IPS DF 6.9 (cell line): ENCODE measurements at regions not wholly inside any gene's neighbourhood (a gene's known extent, or its start where the extent isn't known, plus 50 kb on each side); places are given as distances from the start of the nearest gene placed in this dataset.

Experiments
- DNase-seq: peaks from one replicate; pipeline ENCODE4 v3.0.0-alpha.2; 2013; ENCODE audit warnings: low read depth, low spot score
- H3K27ac ChIP-seq: one replicate; pipeline ENCODE4 v1.5.1; 2013; ENCODE audit warnings: low read length, control low read depth
- H3K27me3 ChIP-seq: 2 replicates; pipeline ENCODE4 v1.6.1; 2013; ENCODE audit warnings: mild to moderate bottlenecking, low read length; ENCODE audit not compliant: control insufficient read depth, insufficient read depth
- H3K36me3 ChIP-seq: 2 replicates; pipeline ENCODE4 v1.6.1; 2013; ENCODE audit warnings: low read length; ENCODE audit not compliant: control insufficient read depth, insufficient read depth
- H3K4me1 ChIP-seq: 2 replicates; pipeline ENCODE4 v1.6.1; 2013; ENCODE audit warnings: low read length; ENCODE audit not compliant: control insufficient read depth, insufficient read depth
- H3K4me3 ChIP-seq: 2 replicates; pipeline ENCODE4 v1.5.1; 2013; ENCODE audit warnings: mild to moderate bottlenecking, low read length
- H3K9me3 ChIP-seq: 2 replicates; pipeline ENCODE4 v1.6.1; 2013; ENCODE audit warnings: low read length, inconsistent platforms; ENCODE audit not compliant: control insufficient read depth, insufficient read depth
- WGBS: extraction: QIAGEN DNeasy Blood & Tissue Kit; methylation state at CpG from one replicate; pipeline ENCODE4 v1.1.7; 2013; ENCODE audit warnings: mixed read lengths, missing lambda C conversion rate; ENCODE audit not compliant: insufficient read length, insufficient coverage; 5-methylcytosine and 5-hydroxymethylcytosine counted together

GRCh38 chr3:67093305-67093704, 95.2 kb downstream of the KBTBD8 start:
- no peaks in the 10 kb centered on the region for H3K4me1 ChIP-seq
- no CpG with 5 or more reads among the region's 1 CpG for WGBS
- no peaks in the 10 kb centered on the region for H3K9me3 ChIP-seq
- H3K27ac ChIP-seq = no peak overlapping the region
- no peaks in the 10 kb centered on the region for H3K36me3 ChIP-seq
- H3K4me3 ChIP-seq = no peak overlapping the region
- DNase-seq = no peak
- no peaks in the 10 kb centered on the region for H3K27me3 ChIP-seq

DNA sequence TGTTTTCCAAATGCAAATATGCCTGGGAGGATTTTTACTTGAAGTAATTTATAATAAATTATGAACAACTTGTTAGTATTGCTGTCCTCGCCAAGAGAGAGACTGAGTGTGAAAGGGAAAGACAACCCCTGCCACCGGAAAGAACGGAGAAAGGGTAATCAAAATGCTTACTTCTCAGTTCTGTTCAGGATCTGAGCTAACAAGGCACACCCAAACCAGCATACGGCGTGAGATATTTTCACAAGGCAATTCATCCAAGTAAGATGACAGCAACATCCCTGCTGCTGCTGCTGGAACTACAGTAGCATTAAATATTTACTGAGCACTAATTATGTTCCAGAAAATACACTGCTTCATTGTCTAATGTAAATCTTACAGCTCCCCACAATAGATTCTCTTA, 96.1 kb downstream of the KBTBD8 start:
- no peaks in the 10 kb centered on the region for H3K4me1 ChIP-seq
- H3K9me3 ChIP-seq = no peaks in the 10 kb centered on the region
- H3K36me3 ChIP-seq = no peaks in the 10 kb centered on the region
- no CpG with 5 or more reads among the region's 5 CpGs for WGBS
- no peak for DNase-seq
- no peak overlapping the region for H3K27ac ChIP-seq
- H3K27me3 ChIP-seq = no peaks in the 10 kb centered on the region
- no peak overlapping the region for H3K4me3 ChIP-seq

- no peaks in the 10 kb centered on the region for H3K36me3 ChIP-seq
- no peaks in the 10 kb centered on the region for H3K9me3 ChIP-seq
- no peaks in the 10 kb centered on the region for H3K27me3 ChIP-seq
- no CpG with 5 or more reads among the region's 1 CpG for WGBS
- no peak overlapping the region for H3K27ac ChIP-seq
- no peak for DNase-seq
- no peak overlapping the region for H3K4me3 ChIP-seq
- H3K4me1 ChIP-seq = no peaks in the 10 kb centered on the region
Measured at GRCh38 chr3:67094774-67095173, 96.7 kb downstream of the KBTBD8 start.

- Histone ChIP-seq H3K4me3 (no peak overlapping the region), H3K36me3 (no peaks in the 10 kb centered on the region), H3K27ac (no peak overlapping the region), H3K4me1 (no peaks in the 10 kb centered on the region), H3K9me3 (no peaks in the 10 kb centered on the region; the same call in 1 of the 2 replicates), H3K27me3 (no peaks in the 10 kb centered on the region)
- DNase-seq = no peak
Measured at GRCh38 chr3:67104388-67104787, 106.3 kb downstream of the KBTBD8 start.

GRCh38 chr3:67106874-67107273, 108.8 kb downstream of the KBTBD8 start:
- no peaks in the 10 kb centered on the region for H3K36me3 ChIP-seq

DNA sequence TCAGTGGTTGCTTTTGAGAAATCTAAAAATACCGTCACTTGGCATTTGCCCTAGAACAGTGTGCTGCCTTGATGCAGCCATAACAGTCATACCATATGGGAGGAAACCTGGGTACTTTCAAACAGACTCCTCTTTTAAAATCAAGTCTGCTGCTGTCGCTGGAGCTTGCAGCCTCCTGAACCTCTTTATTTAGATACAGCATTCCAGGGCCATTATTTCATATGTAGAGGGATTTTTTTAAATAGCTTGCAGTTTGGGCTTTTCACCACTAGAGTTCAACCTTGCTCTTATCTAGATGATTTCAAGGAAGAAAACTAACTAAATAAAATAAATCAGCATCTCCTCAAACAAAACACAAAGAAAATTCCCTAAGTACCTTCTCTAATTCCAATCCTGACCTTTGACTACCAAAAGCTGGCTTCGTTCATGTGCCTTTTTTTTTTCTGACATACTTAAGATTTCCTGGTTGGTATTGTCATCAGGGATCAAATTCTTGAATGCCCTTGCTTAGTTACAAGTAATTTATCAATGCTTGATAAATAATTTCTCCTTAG, 111.6 kb downstream of the KBTBD8 start:
- peak; percentile 22 for DNase-seq
- Histone ChIP-seq H3K9me3 (no peaks in the 10 kb centered on the region), H3K27ac (no peak overlapping the region), H3K27me3 (no peaks in the 10 kb centered on the region), H3K4me3 (no peak overlapping the region), H3K4me1 (no peaks in the 10 kb centered on the region; the same call in 1 of the 2 replicates), H3K36me3 (no peaks in the 10 kb centered on the region)
- no CpG with 5 or more reads among the region's 3 CpGs for WGBS

More at GRCh38 chr3:67106874-67107273, 108.8 kb downstream of the KBTBD8 start:
- Histone ChIP-seq H3K4me3 (no peak overlapping the region), H3K27me3 (no peaks in the 10 kb centered on the region), H3K4me1 (no peaks in the 10 kb centered on the region; the same call in 1 of the 2 replicates), H3K9me3 (no peaks in the 10 kb centered on the region; the same call in 1 of the 2 replicates), H3K27ac (no peak overlapping the region)
- no peak for DNase-seq
- no CpG with 5 or more reads among the region's 3 CpGs for WGBS

GRCh38 chr3:67113802-67114407, 115.8 kb downstream of the KBTBD8 start:
- peak; percentile 79 for DNase-seq
- WGBS = no CpG with 5 or more reads among the region's 6 CpGs
- H3K27ac ChIP-seq = no peak overlapping the region

DNA sequence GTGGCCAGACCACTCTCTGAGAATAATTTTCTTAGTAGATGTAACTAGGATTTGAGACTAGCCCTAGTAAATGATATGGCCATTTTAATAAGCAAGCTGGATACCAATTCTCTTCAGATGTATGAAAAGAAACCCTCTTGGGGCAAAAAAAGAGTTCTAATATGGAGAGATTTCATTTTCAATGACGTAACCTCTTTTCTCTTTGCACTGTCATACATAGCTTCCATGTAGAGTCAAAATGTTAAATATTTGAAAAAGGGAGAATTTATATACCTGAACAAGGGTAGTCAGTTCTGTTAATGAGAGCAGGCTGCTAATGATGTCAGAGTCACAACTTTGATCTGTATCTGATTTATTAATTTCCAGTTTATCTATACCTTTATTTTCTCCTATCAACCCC, 120.0 kb downstream of the KBTBD8 start:
- no CpG with 5 or more reads among the region's 1 CpG for WGBS
- Histone ChIP-seq H3K36me3 (no peaks in the 10 kb centered on the region), H3K27me3 (no peaks in the 10 kb centered on the region), H3K27ac (no peak overlapping the region), H3K9me3 (no peaks in the 10 kb centered on the region), H3K4me3 (no peak overlapping the region), H3K4me1 (no peaks in the 10 kb centered on the region)
- no peak for DNase-seq

More at GRCh38 chr3:67113802-67114407, 115.8 kb downstream of the KBTBD8 start:
- Histone ChIP-seq H3K9me3 (no peaks in the 10 kb centered on the region), H3K36me3 (no peaks in the 10 kb centered on the region), H3K4me3 (no peak overlapping the region), H3K27me3 (no peaks in the 10 kb centered on the region), H3K4me1 (no peaks in the 10 kb centered on the region; the same call in 1 of the 2 replicates)

GRCh38 chr3:67118635-67119034, 120.5 kb downstream of the KBTBD8 start:
- WGBS = no CpG with 5 or more reads among the region's 3 CpGs
- DNase-seq = no peak
- Histone ChIP-seq H3K27me3 (no peaks in the 10 kb centered on the region), H3K4me3 (no peak overlapping the region), H3K36me3 (no peaks in the 10 kb centered on the region), H3K4me1 (no peaks in the 10 kb centered on the region), H3K9me3 (no peaks in the 10 kb centered on the region), H3K27ac (no peak overlapping the region)

DNA sequence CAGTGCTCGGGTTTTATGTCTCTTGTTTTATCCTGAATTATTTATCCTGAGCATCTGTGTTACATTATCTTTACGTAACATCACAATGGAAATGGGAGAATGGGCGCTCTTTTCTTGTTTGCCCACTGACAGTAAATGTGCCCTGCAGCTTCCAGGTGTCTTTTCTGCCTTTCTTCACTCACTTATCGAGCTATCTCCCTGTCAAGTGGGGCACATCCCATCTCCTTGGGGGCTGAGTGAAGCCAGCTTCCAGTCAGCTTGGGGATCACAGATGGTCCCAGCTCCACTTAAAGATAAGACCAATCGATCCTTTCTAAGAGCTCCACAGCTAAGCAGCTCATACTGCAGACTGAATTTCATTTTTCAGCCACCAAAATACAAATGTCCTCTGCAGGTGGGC, 125.8 kb downstream of the KBTBD8 start:
- Histone ChIP-seq H3K9me3 (no peaks in the 10 kb centered on the region), H3K36me3 (no peaks in the 10 kb centered on the region)
- WGBS = no CpG with 5 or more reads among the region's 5 CpGs

DNA sequence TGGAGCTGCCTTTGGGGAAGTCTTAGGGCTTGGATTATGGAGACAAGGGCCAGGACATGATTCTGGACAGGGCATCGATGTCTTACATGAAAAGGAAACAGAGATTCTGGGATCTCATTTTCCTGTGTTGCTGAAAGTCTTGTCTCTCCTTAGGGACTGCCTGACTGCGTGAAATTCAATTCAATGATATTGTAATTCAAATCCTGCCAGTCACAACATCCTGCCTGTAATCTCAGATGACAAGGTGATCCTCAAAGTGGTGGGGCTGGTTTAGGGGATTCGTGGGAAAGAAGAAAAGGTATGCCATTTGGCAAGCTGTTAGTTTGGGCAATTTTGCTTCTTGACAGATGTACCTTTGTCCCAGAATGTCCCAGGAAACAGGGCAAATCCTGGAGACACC, 129.1 kb downstream of the KBTBD8 start:
- no peaks in the 10 kb centered on the region for H3K36me3 ChIP-seq
- DNase-seq = no peak
- no peaks in the 10 kb centered on the region for H3K4me1 ChIP-seq
- H3K9me3 ChIP-seq = no peaks in the 10 kb centered on the region
- H3K27me3 ChIP-seq = no peaks in the 10 kb centered on the region
- H3K4me3 ChIP-seq = no peak overlapping the region
- H3K27ac ChIP-seq = no peak overlapping the region
- no CpG with 5 or more reads among the region's 3 CpGs for WGBS

More for the DNA sequence above, 125.8 kb downstream of the KBTBD8 start:
- Histone ChIP-seq H3K4me3 (no peak overlapping the region), H3K27ac (no peak overlapping the region), H3K4me1 (no peaks in the 10 kb centered on the region), H3K27me3 (no peaks in the 10 kb centered on the region)
- DNase-seq = no peak
